ENCODE measurements at regions not wholly inside any gene's neighbourhood (a gene's known extent, or its start where the extent isn't known, plus 50 kb on each side); places are given as distances from the start of the nearest gene placed in this dataset.

DNA sequence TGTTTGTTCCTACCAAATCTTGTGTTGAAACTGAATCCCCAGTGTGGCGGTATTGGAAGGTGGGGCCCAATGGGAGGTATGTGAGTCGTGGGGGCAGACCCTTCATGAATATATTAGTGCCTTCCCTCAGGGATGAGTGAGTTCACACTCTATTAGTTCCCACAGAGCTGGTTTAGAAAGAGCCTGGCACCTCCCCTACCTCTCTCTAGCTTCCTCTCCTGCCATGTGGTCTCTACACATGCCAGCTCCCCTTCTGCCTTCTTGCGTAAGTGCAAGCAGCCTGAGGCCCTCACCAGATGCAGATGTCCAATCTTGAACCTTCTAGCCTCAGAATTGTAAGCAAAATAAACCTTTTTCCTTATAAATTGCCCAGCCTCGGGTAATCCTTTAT, 105.8 kb downstream of the SPTSSA start (continued):
- TF ChIP-seq, protein P1, sequence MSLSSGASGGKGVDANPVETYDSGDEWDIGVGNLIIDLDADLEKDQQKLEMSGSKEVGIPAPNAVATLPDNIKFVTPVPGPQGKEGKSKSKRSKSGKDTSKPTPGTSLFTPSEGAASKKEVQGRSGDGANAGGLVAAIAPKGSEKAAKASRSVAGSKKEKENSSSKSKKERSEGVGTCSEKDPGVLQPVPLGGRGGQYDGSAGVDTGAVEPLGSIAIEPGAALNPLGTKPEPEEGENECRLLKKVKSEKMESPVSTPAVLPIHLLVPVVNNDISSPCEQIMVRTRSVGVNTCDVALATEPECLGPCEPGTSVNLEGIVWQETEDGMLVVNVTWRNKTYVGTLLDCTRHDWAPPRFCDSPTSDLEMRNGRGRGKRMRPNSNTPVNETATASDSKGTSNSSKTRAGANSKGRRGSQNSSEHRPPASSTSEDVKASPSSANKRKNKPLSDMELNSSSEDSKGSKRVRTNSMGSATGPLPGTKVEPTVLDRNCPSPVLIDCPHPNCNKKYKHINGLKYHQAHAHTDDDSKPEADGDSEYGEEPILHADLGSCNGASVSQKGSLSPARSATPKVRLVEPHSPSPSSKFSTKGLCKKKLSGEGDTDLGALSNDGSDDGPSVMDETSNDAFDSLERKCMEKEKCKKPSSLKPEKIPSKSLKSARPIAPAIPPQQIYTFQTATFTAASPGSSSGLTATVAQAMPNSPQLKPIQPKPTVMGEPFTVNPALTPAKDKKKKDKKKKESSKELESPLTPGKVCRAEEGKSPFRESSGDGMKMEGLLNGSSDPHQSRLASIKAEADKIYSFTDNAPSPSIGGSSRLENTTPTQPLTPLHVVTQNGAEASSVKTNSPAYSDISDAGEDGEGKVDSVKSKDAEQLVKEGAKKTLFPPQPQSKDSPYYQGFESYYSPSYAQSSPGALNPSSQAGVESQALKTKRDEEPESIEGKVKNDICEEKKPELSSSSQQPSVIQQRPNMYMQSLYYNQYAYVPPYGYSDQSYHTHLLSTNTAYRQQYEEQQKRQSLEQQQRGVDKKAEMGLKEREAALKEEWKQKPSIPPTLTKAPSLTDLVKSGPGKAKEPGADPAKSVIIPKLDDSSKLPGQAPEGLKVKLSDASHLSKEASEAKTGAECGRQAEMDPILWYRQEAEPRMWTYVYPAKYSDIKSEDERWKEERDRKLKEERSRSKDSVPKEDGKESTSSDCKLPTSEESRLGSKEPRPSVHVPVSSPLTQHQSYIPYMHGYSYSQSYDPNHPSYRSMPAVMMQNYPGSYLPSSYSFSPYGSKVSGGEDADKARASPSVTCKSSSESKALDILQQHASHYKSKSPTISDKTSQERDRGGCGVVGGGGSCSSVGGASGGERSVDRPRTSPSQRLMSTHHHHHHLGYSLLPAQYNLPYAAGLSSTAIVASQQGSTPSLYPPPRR (CRISPR knock-in tag; IDR thresholded peaks at IDR 0.05; ENCODE audit: borderline replicate concordance) = no peak
- TF ChIP-seq TAF7 (tag; IDR thresholded peaks at IDR 0.05) = no peak
- no peak for TF ChIP-seq PRPF4 (IDR thresholded peaks at IDR 0.05; ENCODE audit: insufficient read depth, low read depth, low read length, poor library complexity, severe bottlenecking)
- no peak for TF ChIP-seq TBP (optimal IDR thresholded peaks at IDR 0.05; ENCODE audit: low read depth, low read length)
- no peak for TF ChIP-seq SPI1 (IDR thresholded peaks at IDR 0.05; ENCODE audit: borderline replicate concordance, low read depth, low read length)

DNA sequence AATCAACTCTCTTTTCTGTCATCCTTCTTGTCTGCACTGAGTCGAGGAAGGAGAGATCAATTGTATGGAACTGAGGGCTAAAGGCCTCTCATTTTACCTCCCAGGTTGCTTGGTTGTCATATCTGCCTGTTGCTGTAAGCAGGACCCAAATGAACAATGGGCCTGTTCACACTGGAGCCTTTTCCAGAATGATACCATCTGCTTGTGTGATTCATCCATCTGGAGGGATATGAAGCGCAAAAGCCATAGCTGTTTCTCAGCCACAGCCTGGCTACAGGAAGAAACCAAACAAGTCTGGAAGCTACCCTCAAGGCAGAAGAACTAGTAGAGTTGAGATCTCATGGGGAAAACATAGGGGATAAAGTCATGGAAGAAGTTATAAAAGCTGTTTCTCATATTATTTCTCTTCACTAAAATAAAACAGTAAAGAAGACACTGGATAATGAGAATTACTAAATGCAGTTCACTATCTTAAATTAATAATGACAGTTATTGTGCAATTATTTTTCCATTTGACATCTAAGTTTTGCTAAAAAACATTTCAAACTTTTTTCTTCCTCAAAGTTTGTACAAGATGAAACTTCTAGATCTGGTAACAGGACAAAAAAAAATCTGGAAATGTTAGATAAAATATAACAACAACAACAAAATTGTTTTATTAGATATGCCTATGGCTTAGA, 106.3 kb downstream of the SPTSSA start:
- 36% methylated on average over 2 of the region's 2 CpGs for WGBS (ENCODE audit: insufficient coverage, low coverage, missing lambda C conversion rate)
- FAIRE-seq = no peak
- in situ Hi-C loops (cut with MboI) = no loop called here

More for the DNA sequence above, 106.3 kb downstream of the SPTSSA start:
- peak in 1 of 4 experiments; percentile 12 for DNase-seq (ENCODE audit: extremely low read depth in 1 of 4, low spot score in 3 of 4)
- no peaks in the 10 kb centered on the region for H3K9me3 ChIP-seq (replicated peaks; ENCODE audit: control insufficient read depth, insufficient read depth, low read depth, low read length)
- ChIA-PET POLR2A (no interaction called here), CTCF (ENCODE audit: low intra/inter-chr PET ratio) (no interaction called here)
- no peaks in the 10 kb centered on the region for H3K36me3 ChIP-seq (ENCODE audit: control insufficient read depth, insufficient read depth, low read length)
- peak overlapping the region; percentile 30; the same call in 1 of the 2 replicates for H2AFZ ChIP-seq (ENCODE audit: low read depth, low read length)
- H3K9me1 ChIP-seq (ENCODE audit: control insufficient read depth, insufficient read depth, low read length) = no peaks in the 10 kb centered on the region
- intact Hi-C loops (cut with micrococcal nuclease) = no loop called here
- no peak overlapping the region for H3K4me2 ChIP-seq (ENCODE audit: insufficient read depth, low read length)
- TF ChIP-seq HIVEP1 (CRISPR knock-in tag; IDR thresholded peaks at IDR 0.05) (no peak), CEBPB (tag; IDR thresholded peaks at IDR 0.05) (peak; percentile 47), JUND (IDR thresholded peaks at IDR 0.05; ENCODE audit: borderline replicate concordance, low read depth, low read length) (no peak), JUND (tag; IDR thresholded peaks at IDR 0.05; ENCODE audit: borderline replicate concordance, low read depth, low read length) (0 out of 3 replicates have a peak, but pooled peaks have one; percentile 22), CEBPG (CRISPR knock-in tag; IDR thresholded peaks at IDR 0.05) (no peak), CEBPG (tag; conservative IDR thresholded peaks at IDR 0.05 in 1 of 2, IDR thresholded peaks at IDR 0.05 in 1 of 2) (peak; percentile 34 to 46; a peak in 1 of 4 replicates), RAD51 (IDR thresholded peaks at IDR 0.05; ENCODE audit: borderline replicate concordance, low read depth) (no peak), FOSL1 (tag; conservative IDR thresholded peaks at IDR 0.05) (peak; percentile 68)
- H3K79me2 ChIP-seq (ENCODE audit: control insufficient read depth, insufficient read depth, low read length) = no peaks in the 10 kb centered on the region
- no peak overlapping the region for H3K9ac ChIP-seq (ENCODE audit: insufficient read depth in 1 of 2, low read depth in 2 of 2, low read length in 2 of 2)
- no peak for ATAC-seq
- no peak overlapping the region for H3K4me3 ChIP-seq
- H3K4me1 ChIP-seq (replicated peaks in 1 of 2; ENCODE audit: control insufficient read depth in 2 of 2, insufficient read depth in 2 of 2, low read length in 2 of 2) = no peaks in the 10 kb centered on the region
- H4K20me1 ChIP-seq (replicated peaks; ENCODE audit: control insufficient read depth, insufficient read depth, low read length) = no peaks in the 10 kb centered on the region
- BruUV-seq (replicated peaks) = no TSS peak
- H3K27me3 ChIP-seq (ENCODE audit: control insufficient read depth in 2 of 2, insufficient read depth in 2 of 2, low read length in 2 of 2) = no peaks in the 10 kb centered on the region
- no peak overlapping the region for H3K27ac ChIP-seq (ENCODE audit: extremely low read depth, low read depth, low read length)

Data from K562 (cell line).